Hematopoietic multipotent progenitor cell treated with erythropoietin and hydrocortisone succinate and interleukin-3 and kit ligand, for 15 days (in vitro differentiated cells): ENCODE measurements at regions not wholly inside any gene's neighbourhood (a gene's known extent, or its start where the extent isn't known, plus 50 kb on each side); places are given as distances from the start of the nearest gene placed in this dataset.

Experiments used
- DNase-seq: peaks from one replicate; pipeline ENCODE4 v3.0.0-alpha.2; 2015; ENCODE audit warnings: low spot score

DNA sequence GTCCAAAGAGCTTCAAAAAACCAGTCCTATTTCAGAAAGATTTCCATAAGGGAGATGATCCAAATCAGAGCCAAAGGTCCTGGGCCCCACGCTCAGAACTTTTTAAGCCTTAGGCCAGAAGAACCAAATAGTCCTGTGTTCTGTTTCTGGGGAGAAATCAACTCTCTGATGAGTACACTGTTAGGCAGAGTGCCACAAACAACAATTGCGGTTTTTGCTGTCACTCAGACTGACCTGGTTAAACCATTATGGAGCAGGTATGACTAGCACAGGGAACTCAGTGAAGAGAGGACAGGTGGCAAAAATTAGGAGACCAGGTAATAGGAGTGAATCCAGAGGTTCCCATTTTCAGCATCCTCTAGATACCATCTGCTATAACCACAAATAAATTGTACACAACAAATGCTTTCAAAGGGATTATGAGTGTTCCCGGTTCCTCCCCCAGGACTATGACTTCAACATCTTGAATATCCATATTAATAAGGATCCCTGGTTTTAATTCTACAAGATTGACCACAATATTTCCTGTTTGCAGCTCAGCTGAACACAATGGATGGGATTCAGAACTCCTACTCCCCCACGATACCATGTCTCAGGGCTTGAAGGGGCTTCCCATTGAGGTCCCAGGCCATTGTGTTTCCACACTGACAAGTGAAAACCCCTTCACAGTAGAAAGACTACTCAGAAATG is 52.1 kb upstream of the FREM1 start:
- no peak for DNase-seq

DNA sequence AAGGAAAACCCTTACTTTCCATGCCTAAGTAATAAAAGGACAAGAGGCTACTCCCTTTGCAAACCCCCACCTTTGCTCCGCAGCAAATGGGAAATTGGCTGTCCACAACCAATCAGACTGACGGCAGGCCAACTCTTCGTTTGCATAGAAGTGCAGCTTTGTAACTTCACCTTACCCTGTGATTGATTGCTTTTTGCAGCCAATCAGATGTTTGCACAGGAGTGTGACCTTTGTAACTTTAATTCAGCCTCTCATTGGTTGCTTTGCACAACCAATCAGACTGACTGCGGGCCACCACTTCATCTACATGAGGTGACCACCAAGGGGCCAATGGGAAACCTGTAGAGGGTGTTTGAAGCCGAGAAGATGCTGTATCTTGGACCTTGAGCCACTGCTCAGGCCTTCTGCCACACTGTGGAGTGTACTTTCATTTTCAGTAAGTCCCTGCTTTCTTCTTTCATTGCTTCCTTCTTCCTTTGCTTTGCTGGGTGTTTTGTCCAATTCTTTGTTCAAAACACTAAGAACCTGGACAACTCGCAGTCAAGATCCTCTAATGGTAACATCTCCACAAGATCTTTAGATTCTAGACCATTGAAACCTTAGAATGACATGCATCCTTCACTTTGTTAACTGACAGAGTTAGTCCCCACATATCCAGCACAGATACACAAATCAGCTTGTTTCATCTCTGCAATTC is 51.3 kb upstream of the FREM1 start:
- DNase-seq = no peak

DNA sequence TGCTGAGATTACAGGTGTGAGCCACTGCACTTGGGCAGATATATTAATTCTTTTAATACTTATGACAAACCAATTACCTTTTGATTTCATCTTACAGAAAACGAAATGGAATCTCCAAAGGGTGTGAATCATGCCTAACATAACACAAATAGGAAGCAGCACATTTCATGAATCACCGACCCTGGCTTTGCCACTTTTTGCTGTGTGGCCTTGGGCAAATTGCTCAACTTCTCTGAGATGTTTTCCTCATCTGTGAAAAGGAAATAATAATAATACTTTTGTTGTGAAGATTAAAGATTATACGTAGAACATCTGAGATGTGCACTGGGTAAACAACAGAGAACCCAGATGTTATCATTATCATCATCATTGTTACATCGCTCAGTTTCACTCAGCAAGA is 50.7 kb upstream of the FREM1 start:
- no peak for DNase-seq
